ENCODE measurements at regions not wholly inside any gene's neighbourhood (a gene's known extent, or its start where the extent isn't known, plus 50 kb on each side); places are given as distances from the start of the nearest gene placed in this dataset.
A peak's percentile ranks its signal among the peaks of the same experiment; 100 is the strongest.

DNA sequence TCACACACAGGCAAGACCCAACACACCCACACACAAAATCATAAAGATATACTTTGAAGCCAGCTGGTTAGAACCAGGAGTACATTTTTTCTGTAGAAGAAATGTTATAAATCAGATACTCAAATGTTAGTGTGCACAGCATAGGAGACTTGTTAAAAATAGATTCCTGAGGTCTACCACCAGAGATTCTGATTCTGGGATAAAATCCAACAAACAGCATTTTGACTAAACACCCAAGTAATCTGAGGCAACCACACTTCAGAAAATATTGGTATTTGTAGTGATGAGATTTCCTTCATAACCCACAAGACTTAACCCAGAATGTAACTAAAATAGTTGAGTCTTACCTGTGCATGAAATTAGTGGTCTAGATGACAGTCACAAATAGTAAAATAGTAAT is 301.8 kb downstream of the HNRNPD start:
- no peak for DNase-seq

DNA sequence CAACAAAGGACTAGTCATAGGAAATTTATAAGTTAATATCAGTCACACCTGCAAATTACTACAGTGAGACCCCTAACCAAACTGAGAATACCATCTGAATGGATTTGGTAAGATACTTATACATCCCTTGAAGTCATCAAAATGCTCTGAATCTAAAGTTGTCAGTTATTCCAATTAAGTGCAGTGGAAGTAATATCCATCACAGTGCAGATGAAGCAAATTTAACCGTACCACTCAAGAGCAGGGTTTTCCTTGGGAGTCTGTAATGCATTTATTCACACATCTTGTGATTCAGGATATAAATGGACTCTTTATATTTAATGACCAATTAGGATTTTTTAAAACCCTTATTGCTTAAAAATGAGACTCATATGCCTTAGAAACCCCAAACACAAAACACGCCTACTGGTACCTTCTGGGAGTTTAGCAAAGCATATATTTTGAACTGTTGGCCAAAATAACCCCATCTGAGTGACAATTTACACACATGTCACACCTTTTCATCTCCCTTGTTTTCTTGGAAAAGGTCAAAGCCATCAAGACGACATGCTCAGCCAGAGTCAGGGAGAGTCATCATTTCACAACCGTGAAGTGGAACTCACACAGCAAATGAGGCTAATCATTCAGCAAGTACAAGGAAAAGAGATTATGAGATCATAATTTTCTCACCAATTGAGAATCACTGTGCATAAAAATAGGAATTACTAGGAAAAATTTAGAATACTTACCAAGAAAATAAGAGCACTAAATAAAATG is 303.7 kb downstream of the HNRNPD start:
- no peak for DNase-seq

DNA sequence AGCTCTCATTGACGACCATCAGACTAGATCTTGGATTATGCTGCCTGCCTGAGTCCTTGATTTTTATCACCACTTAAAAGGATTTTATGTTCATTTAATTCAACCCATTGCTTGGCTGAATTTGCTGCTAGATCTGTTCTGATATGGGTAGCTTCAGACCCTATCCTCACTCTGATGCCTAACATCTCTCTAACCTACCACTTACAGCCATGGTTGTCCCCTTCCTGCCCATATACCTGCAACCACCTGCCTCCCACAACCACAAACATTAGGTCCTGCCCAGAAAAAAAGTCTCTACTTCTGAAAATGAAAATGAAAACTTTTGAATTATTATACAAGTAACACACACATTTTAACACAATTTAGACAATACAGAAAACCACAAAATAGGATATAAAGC is 310.8 kb downstream of the HNRNPD start:
- no peak for DNase-seq

DNA sequence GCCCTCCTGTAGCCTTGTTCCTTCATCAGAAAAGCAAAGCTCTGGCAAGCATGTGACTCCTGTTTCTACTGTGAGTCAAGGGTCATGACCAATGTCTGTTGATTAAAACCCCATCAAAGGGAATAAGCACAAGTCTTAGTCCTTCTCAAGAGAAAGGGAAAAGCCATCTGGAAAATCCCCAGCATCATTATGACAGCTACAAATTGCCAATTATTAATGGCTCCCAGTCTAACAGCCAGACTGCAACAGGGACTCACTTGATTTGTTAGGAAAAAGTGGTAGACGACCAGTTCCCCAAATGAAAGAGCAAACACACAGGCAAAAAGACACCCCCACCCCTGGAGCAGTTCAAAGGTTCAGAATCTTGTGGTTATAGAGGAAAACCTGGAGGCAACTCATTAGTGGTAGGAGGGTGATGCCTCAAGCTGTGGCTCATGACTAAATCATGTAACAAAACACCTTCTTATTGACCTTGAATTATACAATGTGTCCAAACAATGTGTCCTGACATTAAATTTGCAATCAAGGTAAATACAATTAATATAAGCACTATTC is 315.7 kb downstream of the HNRNPD start:
- DNase-seq, result no peak

DNA sequence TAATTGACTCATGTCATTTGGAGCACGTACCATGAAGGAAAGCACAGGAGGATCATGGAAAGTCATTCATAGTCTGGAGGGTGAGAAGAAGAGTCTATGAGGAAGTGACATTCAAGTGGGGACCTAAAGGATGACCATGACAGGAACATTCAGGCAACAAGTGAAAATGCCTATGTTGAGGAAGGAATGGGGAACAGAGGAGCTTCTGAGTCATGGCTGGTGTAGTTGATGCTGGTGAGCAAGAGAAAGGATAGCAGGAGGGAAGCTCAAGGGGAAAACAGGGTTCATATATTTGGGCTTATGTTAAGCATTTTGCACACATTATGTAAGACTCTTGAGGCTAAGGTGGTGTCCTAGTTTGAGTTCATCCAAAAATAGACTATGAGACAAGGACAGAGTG is 318.6 kb downstream of the HNRNPD start:
- no peak for DNase-seq

DNA sequence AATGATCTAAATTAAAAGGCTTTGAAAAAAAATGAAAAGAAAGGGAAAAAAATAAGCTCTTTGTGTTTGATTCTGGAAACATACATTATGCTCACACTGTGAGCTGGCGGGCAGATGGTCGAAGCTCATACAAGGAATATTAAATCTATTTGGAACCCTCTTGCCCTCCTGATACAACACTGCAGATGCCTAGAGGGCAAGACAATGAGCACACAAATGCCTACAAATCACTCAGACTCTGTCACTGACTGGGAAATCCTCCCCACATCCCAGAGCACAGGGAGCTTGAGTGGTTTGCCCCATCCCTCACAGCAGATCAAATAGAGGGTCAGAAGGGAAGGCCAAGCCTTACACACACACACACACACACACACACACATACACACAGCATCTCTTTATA is 320.4 kb downstream of the HNRNPD start:
- DNase-seq, result no peak

DNA sequence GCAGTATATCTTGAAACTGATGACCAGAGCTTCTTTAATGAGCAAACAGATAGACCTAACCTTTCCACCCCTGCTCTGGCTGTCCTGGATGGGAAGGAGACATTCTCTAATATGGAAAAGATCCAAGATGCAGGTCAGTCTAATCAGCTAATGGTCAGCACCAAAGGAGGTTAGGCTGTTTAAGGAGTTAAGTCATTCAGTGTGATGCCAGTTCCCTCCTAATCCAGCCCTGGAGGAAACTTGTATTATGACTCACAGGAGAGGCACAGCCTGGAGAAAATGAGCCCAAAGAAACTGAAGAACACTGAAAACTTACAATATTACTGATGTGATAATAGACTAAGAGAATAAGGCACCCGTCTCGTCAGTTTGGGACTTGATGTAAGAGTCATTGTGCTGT is 323.0 kb downstream of the HNRNPD start:
- no peak for DNase-seq

DNA sequence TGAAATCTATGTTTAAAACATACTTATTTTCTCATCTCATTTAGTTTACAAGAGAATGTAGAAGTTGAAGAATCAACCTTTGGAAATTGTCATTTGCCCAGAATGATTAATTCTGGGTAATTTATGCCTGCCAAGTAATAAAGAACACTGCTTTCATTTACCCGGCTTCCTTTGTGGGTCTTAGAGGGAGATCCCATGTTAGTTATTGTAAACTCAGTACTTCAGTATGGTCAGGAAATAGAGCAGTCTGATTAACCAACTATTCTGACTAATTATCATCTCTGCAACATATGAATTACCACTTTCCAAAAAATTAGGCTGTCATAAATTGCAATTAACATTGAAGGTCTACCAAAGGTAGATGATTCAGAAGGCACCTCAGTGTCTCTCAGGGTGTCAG is 324.5 kb downstream of the HNRNPD start:
- no peak for DNase-seq

DNA sequence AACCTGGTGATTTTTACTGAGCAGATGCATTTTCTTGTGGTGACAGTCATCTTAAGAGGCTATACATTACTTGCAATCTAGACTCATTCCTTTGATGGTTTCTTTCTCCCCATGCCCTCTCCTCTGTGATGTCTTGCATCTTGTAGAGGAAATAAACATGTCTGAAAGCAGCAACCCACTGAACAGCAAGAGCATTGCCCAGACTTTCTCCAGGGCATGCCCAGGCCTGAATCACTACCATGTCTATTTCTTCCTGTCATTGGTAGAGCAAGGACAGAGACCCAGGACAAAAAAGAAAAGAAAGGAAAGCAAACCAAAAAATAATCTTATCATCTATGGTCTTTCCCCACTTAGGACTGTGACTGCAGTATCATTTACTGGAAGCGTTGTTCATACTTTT is 326.1 kb downstream of the HNRNPD start:
- DNase-seq, result no peak

DNA sequence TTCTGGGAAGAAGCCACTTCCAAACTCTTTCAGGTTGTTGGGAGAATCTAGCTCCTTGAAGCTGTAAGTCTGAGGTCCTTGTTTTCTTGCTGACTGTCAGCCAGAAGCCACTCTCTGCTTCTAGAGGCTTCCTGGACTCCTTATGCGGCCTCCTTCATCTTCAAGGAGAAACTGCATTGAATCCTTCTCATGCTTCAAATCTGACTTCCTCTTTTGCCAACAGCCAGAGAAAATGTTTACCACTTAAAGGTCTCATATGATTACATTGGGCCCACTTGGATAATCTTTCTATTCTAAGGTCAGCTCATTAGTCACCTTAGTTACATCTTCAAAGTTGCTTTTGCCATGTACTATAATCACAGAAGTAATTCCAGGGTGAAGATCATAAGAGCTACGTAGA is 327.0 kb downstream of the HNRNPD start:
- no peak for DNase-seq

DNA sequence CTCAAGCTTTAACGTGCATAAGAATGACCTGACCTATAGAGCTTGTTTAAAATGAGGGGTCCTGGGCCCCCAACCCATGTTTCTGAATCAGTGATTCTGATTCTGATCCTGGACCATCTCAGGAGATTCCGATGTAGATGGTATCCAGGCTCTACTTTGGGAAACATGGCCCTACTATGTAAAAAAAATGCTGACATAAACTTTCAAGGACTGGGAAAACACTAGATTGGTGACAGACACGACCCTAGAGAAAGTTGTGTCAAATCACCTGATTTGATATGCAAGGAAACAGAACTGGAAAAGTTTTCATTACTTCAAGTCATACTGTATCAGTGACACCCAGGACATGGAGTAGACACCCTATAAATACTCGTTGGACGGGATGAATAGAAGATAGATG is 328.5 kb downstream of the HNRNPD start:
- DNase-seq, result no peak

DNA sequence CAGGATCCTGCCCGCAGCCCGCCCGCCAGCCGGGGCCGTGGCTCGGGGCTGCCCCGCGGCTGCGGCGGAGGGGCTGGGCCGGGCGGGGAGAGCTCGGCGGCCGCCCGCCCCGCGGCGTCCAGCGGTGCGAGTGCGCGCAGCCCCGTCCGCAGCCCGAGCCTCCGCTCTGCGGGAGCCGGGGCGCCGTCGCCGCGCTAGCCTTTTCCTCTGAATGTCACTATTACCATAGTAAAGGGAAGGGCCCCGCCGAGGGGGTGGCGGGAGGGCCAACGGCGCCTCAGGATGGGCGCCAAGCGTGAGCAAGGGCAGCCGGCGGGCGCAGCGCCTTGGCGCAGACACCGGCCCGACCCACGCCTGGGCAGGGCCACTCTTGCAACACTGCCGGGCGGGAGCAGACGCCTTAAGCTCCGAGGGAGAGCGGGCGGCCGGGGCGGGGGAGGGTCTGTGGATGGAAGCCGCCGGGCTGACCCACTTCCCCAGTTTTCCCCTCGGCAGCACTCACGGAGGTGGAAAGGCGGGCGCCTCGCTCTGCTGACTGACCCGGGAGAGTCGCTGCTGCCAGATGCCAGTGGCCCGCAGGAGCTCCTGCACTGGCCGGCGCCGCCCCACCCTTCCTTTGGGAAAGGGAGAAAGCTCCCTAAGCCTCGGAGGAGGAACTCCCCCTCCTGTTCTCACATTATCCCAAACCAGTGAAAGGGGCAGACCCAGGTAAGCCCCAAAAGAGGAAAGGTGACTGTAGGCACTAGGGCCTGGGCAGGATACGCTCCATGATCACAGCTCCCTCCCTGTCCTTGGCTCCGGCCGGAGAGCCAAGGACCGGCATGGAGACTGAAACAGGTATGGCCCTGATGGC is 329.4 kb downstream of the HNRNPD start:
- peak; percentile 62 for DNase-seq

DNA sequence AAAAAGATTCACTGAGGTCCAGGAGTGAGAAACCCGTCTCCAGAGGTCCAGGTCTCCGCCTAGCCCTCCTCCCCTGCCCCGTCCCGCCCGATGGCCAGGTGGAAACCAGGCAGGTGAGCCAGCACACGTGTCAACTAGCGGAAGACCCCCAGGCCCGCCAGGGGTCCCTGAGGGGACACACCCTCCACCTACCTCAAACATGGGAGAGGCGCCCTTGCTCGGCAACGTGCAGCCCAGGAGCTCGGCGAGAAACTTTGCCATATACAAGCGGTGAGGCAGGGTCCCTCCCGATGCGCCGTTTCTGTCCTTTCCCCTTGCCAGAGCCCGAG is 330.0 kb downstream of the HNRNPD start:
- no peak for DNase-seq

DNA sequence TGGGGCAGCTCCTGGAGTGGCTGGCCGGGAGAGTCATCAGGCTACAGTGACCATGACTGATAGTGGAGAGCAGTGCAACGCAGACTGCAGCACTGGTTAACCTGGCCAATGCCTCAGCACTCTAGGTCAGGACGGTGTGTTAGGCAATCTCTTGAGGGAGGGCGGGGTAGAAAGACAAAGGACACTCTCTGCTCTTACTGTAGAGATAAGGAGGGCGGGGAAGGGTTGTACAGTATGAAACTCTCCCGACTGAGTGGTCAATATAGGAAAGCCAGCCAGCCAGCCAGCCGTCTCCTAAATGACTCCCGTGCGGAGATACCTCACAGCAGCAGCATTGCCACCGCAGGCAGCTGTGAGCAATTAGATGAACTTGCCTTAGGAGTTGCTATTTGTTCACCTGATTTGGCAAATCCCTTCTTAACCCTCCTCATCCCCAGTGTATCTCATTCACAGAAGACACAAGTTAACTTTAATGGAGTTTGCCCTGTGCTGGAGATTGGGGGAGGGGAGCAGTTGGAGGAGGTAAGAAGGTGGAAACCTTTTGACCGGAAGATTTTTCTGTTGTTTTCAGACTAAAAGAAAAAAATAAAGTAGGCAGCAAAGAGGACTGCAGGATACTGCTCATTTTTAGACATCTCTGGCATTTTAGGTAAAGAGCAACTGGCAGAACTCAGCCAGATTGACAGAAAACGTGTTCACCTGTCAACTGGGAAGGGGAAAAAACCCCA is 330.5 kb downstream of the HNRNPD start:
- DNase-seq, result no peak

DNA sequence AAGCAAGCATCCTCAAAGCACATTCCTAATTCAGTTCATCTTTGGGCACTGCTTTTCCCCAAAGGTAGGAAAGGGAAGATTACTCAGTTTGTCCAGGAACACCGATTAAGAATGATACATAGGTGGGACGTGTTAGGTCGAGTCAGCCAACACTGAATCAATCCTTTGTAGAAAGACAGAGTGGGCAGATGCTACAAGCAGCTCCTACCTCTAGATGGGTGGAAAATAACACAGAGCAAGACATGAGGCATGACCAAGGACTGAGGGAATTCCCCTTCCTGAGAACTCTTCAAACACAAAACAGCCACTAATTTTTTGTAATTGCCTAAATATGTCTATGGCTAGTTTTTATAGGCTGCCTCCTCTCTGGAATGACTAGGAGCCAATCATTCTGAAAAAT is 331.7 kb downstream of the HNRNPD start:
- DNase-seq, result no peak

DNA sequence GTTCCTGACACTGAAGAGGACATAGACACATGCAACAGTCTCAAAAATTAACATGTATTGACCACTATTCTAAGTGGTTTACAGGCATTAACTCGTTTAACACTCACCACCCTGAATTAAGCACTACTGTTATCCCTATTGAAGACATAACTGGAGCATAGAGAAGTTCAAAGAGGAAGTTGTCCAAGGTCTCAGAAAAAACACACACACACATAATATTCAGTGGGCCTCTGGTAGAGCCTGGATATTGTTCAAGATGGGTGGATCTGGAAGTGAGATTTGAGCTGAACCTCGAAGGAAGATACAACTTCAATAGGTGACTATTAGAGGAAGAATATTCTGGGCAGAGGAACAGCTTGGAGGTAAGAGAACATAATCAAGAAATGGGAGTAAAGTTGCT is 334.9 kb downstream of the HNRNPD start:
- DNase-seq, result no peak

DNA sequence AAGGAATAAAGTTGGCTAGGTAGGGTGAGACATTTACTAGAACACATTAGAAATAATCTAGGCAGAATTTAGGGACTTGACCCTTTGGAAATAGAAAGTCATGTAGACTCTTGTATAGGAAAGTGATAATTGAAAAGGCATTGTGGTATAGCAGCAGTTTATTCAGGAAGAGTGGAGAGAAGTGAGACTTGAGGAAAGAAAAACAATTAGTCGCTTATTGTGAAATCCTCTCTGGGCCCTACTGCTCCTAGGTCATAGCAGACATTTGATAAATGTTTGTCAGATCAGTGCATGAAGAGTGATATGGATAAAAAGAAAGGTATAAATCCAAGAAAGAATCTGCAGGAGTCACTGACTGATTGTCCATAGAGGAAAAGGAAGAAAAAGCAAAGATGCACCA is 337.6 kb downstream of the HNRNPD start:
- no peak for DNase-seq

DNA sequence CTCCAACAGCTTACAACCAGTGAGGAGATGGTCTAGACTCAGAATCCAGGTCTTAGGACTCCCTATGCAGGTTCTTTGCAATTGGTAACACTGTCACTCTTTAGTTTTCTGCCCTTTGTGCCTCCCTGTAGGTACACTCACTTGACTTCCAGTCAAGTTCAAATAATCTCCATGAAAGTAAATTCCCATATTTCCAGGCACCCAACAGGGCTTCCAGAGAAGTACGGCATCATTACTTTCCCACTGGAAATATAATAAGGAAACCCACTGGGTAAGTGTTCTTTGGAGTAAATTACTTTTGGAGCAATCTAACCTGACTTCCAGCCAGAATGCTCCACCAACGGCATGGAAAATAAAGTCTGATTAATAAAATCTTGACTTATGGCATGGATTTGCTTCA is 338.9 kb downstream of the HNRNPD start:
- no peak for DNase-seq

DNA sequence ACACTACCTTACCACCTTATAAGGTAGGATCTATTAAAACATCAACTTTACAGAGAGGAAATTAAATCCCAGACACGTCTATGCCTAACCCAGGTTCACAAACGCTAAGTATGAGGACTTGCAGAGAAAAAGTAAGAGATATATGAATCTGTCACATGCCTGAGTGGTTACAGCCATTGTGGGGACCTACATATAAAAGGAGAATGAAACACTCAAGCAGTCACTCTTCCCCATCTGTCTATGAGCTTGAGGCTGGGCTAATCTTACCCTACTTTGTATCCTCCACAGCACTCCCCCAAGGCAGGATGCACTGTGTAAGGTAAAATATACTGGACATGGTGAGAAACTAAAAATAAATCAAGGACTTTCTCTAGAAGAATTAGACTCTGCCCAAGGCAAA is 339.9 kb downstream of the HNRNPD start:
- no peak for DNase-seq

DNA sequence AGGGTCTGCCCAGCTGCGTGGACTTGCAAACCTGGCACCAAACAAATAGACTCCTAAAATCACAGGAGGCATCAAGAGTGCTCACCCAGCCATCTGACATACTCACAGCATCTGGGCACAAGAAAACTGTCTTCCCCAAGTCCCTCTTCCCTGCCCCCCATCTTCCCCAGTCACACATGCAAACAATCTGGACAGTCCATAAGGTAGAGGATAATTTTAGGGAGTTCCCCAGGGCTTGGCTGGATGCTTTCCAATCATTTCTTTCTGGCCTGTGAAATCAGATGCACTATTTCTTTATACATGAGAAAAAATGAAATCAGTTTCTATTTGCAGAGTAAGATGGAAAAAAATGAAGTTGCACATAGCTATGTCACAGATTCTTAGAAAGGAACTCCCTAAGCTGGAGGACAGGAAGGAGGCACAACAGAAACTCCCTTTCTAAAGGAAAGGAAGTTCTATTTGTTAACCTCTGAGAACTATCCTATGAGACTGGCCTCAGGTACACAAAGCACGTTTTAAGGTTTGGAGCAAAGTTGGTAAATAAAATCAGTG is 342.3 kb downstream of the HNRNPD start:
- DNase-seq, result no peak

DNA sequence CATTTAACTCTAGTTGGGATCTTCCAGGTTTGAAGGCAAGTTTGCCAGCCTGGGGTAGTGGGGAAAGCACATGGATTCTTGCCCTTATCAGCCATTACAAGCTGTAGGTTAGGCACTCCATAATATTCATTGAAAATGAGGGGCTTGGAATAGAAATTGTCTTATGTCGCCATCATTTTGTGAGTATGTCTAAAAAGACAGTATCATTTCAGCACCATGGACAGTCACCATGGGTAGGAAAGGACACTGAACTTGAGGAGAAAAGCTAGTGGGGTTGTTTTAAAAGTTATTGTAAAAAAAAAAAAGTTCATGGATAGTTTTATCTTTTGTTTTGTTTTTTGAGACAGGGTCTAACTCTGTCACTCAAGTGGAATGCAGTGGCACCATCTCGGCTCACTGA is 356.1 kb downstream of the HNRNPD start:
- DNase-seq, result no peak

DNA sequence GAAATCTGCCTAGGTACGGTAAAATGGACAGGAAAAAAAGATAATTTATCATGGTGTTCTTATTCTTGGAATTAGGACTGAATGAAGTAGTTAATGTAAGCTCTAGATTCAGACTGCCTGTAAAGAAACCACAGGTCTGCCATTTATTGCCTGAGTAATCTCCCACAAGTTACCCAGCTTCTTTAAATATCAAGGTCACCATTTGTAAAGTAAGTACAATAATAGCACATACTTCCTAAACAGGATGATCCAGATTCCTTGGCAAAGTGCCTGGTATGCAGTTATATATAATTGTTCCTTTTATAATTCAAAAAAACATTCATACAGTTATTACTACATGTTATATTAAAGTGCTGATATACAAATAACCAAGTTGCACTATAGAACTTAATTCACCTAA is 368.6 kb downstream of the HNRNPD start:
- no peak for DNase-seq

DNA sequence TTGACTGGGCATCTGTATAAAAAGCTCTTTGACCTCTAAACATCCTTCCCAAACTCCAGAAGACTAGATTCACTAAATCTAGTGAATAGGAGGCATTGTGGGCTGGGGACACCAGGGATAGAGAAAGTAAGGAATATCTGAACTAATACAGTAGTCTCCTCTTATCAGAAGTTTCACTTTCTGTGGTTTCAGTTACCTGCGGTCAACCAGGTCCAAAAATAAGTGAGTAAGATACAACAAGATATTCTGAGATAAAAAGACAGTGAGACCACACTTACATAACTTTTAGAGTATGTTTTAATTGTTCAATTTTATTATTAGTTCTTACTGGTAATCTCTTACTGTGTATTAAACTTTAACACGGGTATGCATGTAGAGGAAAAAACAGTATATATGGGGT is 376.5 kb downstream of the HNRNPD start:
- no peak for DNase-seq

All from NCI-H1436 (cell line).